ENCODE measurements at regions not wholly inside any gene's neighbourhood (a gene's known extent, or its start where the extent isn't known, plus 50 kb on each side); places are given as distances from the start of the nearest gene placed in this dataset.

- TF ChIP-seq POLR2A (IDR thresholded peaks at IDR 0.05; ENCODE audit: borderline replicate concordance, extremely low read depth, insufficient read depth, insufficient read length) (no peak), CTCF (IDR thresholded peaks at IDR 0.05 in 2 of 3, conservative IDR thresholded peaks at IDR 0.05 in 1 of 3; ENCODE audit: borderline replicate concordance in 1 of 3, insufficient read depth in 1 of 3, low read depth in 2 of 3, low read length in 2 of 3) (no peak), POLR2AphosphoS5 (IDR thresholded peaks at IDR 0.05; ENCODE audit: low read depth, low read length) (no peak)
Observed at GRCh38 chr13:84834201-84834600, 951.9 kb upstream of the SLITRK1 start.

Data from HCT116 (cell line).